HepG2 (cell line): ENCODE measurements at regions not wholly inside any gene's neighbourhood (a gene's known extent, or its start where the extent isn't known, plus 50 kb on each side); places are given as distances from the start of the nearest gene placed in this dataset.

Experiments used
- ATF1 ChIP-seq: IDR thresholded peaks from 2 replicates; pipeline ENCODE4 v1.6.1; 2016; ENCODE audit warnings: mild to moderate bottlenecking, control low read depth
- ATRX ChIP-seq: sonication (generic); formaldehyde crosslinking; IDR thresholded peaks from 2 replicates; pipeline ENCODE4 v1.4.0; 2020; ENCODE audit warnings: missing genetic modification reagents, borderline replicate concordance
- BRF2 ChIP-seq: sonication (generic); formaldehyde crosslinking; IDR thresholded peaks from 2 replicates; pipeline ENCODE4 v1.8.1; 2022; ENCODE audit warnings: mild to moderate bottlenecking, missing genetic modification reagents
- DRAP1 ChIP-seq: IDR thresholded peaks from 2 replicates; pipeline ENCODE4 v1.6.1; 2016; ENCODE audit warnings: missing genetic modification reagents, missing compliant biosample characterization
- EEA1 ChIP-seq: sonication (generic); formaldehyde crosslinking; IDR thresholded peaks from 2 replicates; pipeline ENCODE4 v1.5.1; 2020; ENCODE audit warnings: mild to moderate bottlenecking, missing genetic modification reagents, borderline replicate concordance
- FOXK2 ChIP-seq: fragments of 450-650 bp; IDR thresholded peaks from 2 replicates; pipeline ENCODE4 v1.6.1; 2016
- HIC2 ChIP-seq: sonication (generic); formaldehyde crosslinking; IDR thresholded peaks from 2 replicates; pipeline ENCODE4 v1.9.0; 2022; ENCODE audit warnings: low read depth, missing genetic modification reagents
- HMGXB3 ChIP-seq: sonication (generic); formaldehyde crosslinking; IDR thresholded peaks from 2 replicates; pipeline ENCODE4 v1.4.0; 2020; ENCODE audit warnings: missing genetic modification reagents, borderline replicate concordance
- RORA ChIP-seq: sonication (generic); formaldehyde crosslinking; IDR thresholded peaks from 2 replicates; pipeline ENCODE4 v1.5.0; 2020; ENCODE audit warnings: mild to moderate bottlenecking, missing genetic modification reagents, moderate library complexity
- SALL2 ChIP-seq: sonication (generic); formaldehyde crosslinking; IDR thresholded peaks from 2 replicates; pipeline ENCODE4 v1.8.1; 2023; ENCODE audit warnings: mild to moderate bottlenecking, missing genetic modification reagents, inconsistent platforms
- TCF7L2 ChIP-seq: IDR thresholded peaks from 2 replicates; pipeline ENCODE4 v1.6.1; 2011; ENCODE audit warnings: mild to moderate bottlenecking, low read depth, low read length, moderate library complexity
- THRA ChIP-seq: sonication (generic); formaldehyde crosslinking; IDR thresholded peaks from 2 replicates; pipeline ENCODE4 v1.4.0; 2020; ENCODE audit warnings: missing genetic modification reagents, borderline replicate concordance
- ZNF512 ChIP-seq: sonication (generic); formaldehyde crosslinking; IDR thresholded peaks from 2 replicates; pipeline ENCODE4 v1.4.0; 2020; ENCODE audit warnings: mild to moderate bottlenecking, missing genetic modification reagents
- ZNF724P ChIP-seq: sonication (generic); formaldehyde crosslinking; IDR thresholded peaks from 2 replicates; pipeline ENCODE4 v1.8.0; 2022; ENCODE audit warnings: missing genetic modification reagents, borderline replicate concordance
- TF ChIP-seq, protein P1 (sequence below): IDR thresholded peaks from 2 replicates; pipeline ENCODE4 v1.4.0; 2020; ENCODE audit warnings: mild to moderate bottlenecking, missing genetic modification reagents

DNA sequence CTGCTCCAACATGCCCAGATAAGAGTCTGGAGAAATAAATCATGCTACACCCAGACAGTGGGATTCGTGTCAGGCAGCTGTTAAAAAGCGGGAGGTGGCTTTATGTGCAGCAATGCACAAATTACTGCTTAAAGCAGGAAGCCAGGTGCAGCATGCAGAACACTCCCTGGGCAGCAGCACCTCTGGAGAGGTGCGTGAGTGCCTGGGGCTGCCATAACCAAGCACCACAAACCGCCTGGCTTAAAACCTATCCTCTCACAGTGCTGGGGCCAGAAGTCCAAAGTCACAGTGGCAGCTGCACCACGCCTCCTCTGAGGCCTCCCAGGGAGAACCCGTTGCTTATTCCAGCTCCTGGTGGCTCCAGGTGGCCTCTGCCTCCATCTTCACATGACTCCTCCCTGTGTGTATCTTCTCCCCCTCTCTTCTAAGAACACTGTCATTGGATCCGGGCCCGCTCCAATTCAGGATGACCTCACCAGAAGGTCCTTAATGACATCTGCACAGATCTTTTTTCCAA is 115.6 kb downstream of the SIK1 start (continued):
- TF ChIP-seq DRAP1 (CRISPR knock-in tag) (no peak), EEA1 (CRISPR knock-in tag) (no peak), THRA (no peak), FOXK2 (no peak), HIC2 (CRISPR knock-in tag) (0 out of 2 replicates have a peak, but pooled peaks have one; percentile 47), ATF1 (CRISPR knock-in tag) (no peak), BRF2 (CRISPR knock-in tag) (no peak), RORA (CRISPR knock-in tag) (no peak), TCF7L2 (no peak), ZNF724P (CRISPR knock-in tag) (no peak), SALL2 (no peak), ATRX (no peak), ZNF512 (CRISPR knock-in tag) (no peak), HMGXB3 (no peak)
- TF ChIP-seq, protein P1, sequence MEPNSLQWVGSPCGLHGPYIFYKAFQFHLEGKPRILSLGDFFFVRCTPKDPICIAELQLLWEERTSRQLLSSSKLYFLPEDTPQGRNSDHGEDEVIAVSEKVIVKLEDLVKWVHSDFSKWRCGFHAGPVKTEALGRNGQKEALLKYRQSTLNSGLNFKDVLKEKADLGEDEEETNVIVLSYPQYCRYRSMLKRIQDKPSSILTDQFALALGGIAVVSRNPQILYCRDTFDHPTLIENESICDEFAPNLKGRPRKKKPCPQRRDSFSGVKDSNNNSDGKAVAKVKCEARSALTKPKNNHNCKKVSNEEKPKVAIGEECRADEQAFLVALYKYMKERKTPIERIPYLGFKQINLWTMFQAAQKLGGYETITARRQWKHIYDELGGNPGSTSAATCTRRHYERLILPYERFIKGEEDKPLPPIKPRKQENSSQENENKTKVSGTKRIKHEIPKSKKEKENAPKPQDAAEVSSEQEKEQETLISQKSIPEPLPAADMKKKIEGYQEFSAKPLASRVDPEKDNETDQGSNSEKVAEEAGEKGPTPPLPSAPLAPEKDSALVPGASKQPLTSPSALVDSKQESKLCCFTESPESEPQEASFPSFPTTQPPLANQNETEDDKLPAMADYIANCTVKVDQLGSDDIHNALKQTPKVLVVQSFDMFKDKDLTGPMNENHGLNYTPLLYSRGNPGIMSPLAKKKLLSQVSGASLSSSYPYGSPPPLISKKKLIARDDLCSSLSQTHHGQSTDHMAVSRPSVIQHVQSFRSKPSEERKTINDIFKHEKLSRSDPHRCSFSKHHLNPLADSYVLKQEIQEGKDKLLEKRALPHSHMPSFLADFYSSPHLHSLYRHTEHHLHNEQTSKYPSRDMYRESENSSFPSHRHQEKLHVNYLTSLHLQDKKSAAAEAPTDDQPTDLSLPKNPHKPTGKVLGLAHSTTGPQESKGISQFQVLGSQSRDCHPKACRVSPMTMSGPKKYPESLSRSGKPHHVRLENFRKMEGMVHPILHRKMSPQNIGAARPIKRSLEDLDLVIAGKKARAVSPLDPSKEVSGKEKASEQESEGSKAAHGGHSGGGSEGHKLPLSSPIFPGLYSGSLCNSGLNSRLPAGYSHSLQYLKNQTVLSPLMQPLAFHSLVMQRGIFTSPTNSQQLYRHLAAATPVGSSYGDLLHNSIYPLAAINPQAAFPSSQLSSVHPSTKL (CRISPR knock-in tag): peak; percentile 35
